Islet of Langerhans (tissue), 1 donor: ENCODE measurements at regions not wholly inside any gene's neighbourhood (a gene's known extent, or its start where the extent isn't known, plus 50 kb on each side); places are given as distances from the start of the nearest gene placed in this dataset.

Source experiments
- FAIRE-seq: peaks from one replicate; lab custom pipeline; 2011; peaks lifted over from hg19 to GRCh38; lab: Jason Lieb, UNC

DNA sequence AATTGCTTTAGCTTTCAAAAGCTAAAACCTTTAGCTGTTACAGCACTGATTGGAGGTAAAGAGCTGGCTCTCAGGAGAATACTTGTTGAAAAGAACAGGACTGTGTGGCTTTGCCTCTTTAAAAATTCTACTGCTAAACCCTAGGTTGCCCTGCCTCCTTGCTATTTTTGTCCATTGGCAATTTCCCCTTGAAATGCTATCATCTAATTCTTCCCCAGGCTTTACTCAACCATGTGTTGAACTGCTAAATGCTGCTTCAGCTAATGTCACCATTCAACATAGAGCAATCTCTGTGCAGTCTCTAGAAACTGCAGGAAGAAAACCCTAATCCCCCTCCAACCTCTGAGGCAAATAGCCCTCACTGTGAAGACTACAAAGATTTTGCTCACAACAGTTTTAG, 203.7 kb upstream of the ARX start:
- FAIRE-seq, result no peak

- no peak for FAIRE-seq
These were observed 197.8 kb upstream of the ARX start for GRCh38 chrX:25213611-25214010.

GRCh38 chrX:25207803-25208475, 192.2 kb upstream of the ARX start:
- no peak for FAIRE-seq

DNA sequence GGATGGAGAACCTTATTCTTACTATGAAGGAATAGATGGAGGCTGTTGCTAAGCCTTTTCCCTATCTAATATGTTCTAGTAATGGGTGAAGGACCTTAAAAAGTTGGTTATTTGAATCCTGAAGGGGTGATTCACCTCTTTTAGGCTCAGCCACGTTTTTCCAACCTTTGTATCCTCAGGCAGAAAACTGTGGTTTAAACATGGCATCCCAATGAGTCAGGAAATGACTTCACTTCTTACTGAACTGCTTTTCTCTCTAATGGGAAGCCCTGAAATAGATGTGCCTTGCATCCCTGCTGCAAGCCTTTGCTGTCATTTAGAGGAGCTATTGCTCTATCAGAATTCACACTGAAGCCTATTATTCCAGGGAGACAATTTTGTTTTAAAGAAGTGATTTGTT, 191.0 kb upstream of the ARX start:
- FAIRE-seq, result no peak

- FAIRE-seq, result no peak
These were observed 188.4 kb upstream of the ARX start for GRCh38 chrX:25204182-25204581.

DNA sequence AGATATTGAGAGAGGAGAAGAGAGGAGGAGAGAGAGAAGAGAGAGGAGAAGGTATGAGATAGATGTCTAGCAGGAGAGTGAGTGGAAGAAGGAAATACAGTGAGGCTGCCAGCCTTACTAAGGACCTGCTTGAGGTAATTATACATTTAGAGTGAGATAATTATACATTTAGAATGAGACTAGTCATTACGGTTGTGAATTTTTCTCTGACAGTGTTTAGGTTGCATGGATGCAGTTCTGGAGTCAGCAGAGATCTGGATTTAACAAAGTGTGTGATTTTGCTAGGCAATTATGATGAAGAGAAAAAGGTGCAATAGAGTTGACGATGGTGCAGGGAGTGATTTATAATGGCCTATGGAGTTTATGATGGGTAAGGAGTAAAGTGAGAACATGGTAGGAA, 187.1 kb upstream of the ARX start:
- FAIRE-seq, result no peak

- FAIRE-seq, result no peak
These were observed 183.1 kb upstream of the ARX start for GRCh38 chrX:25198891-25199290.

DNA sequence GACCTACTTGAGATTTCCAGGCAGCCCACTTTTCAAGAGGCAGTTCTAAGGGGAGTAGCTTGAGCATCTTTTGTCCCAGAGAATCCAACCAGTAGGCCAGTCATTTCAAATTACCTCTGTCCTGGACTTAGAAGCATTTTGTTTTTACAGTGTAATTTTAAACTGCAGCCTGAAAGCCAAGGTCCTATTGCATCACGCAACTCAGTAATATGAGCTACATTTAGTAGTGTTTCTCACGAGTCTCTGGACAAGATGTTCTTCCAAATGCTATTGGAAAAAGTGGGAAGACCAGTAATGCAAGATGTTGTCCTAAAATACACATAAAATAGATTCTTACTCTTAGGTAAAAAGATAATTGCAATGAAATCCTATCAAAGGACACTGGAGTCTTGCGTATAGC, 182.5 kb upstream of the ARX start:
- FAIRE-seq, result no peak

DNA sequence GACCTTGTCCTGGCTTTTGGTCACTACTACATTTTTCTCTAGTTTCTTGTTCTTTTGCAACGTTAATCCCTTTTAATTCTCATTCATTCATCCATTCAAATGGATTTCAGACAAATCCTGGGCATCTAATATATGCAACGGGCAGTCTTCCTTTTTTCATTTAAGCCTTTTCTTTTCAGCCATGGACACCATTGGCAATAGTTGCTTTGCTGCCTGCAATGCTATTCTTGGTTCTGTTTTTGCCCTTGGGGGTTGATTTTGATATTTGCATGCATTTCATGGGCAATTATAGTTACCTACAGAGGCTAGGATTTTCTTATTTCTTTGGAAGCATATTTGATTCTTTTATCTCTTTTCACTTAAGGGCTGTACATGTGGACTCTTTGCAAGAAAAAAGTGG, 180.5 kb upstream of the ARX start:
- no peak for FAIRE-seq

- FAIRE-seq, result no peak
These were observed 175.6 kb upstream of the ARX start for GRCh38 chrX:25191403-25191802.

GRCh38 chrX:25181775-25182174, 166.0 kb upstream of the ARX start:
- no peak for FAIRE-seq

- FAIRE-seq, result no peak
These were observed 164.5 kb upstream of the ARX start for GRCh38 chrX:25180242-25180641.

DNA sequence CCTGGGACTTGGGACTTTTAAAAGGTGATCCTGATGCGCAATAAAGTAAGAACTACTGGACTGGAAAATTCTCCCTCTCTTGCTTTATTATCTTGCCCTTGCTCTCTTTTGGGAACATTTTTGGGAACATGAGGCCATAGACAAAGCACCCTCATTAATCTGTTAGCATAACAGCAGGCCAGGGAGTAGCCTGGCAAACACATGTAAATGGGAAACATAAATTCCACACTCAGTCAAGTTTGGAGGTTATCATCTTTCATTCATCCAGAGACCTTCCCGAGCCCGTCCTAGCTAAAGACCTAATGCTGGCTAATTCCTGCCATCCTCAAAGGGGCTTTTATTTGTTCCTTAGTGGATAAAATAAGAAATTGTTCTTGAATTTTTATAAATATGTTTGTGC, 162.8 kb upstream of the ARX start:
- FAIRE-seq, result no peak

DNA sequence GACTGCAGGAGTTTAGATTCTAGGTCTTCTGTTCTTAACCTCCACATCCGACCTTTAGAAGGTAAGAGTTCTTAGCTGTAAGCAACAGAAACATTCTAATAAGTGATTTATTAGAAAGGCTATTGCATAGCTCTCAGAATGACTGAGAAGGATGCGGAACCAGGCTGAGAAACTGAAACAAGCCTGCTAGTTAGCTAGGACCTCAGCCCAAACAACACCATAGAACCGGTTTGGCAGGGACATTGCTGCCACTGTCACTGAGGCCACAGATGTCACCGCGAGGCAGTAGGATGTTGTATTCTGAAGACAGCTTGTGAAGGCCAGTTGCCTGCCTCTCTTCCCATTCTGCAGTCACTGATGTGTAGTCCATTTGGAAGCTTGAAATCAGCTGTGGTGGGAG, 160.0 kb upstream of the ARX start:
- FAIRE-seq, result no peak

DNA sequence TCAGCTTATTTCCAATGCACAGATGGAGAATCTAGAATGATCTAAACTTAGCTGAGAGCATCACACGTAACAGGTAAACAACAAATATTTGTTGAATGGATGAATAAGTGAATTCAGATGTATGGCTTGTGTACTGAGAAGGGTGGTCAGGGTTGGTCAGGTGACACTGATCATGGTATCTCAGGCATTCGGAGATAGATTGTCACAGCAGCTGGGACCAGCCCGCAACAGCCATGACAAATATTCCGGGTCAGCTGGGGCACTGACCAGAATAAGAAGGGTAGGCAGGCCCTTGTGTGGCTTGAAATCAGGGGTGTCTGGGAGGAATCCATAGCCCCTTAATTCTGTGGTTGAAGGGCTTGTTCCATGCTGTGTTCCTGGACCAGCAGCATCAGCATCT, 159.4 kb upstream of the ARX start:
- FAIRE-seq, result no peak

DNA sequence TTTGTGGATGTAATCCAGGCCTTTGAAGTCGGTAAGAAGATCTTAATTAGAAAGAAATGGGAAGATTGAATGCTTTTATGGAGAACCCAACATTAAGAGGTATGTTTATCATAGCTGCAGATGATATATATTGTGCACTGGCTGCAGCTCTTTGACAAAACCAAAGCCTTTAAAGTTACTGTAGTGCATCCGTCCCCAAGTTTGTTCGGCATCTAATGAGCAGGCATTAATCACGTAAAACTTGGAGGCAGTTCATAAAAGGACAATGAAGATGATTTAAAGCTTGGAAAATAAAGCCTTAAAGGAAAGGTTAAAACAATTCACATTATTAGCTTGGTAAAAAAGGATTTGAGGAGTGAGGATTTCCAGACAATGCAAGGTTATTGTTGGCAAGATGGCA, 150.8 kb upstream of the ARX start:
- no peak for FAIRE-seq

DNA sequence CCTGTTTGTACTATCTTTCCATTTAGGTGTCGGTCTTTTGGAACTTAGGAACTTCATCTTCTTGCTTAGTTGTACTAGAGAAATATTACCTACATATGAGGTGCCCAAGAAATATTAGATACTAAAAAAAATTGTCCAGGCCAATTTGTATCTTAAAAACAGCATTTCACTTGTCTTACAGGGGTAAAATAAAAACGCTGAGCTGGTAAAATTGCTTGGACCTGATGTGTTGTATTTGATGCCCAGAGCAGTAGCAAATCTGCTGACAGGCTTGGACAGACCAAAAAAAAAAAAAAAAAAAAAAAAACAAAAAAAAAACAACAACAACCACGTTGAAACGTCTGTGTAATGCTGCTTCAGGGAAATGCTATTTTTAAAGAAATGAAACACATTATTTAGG, 150.4 kb upstream of the ARX start:
- no peak for FAIRE-seq

- no peak for FAIRE-seq
These were observed 142.9 kb upstream of the ARX start for GRCh38 chrX:25158635-25159034.

DNA sequence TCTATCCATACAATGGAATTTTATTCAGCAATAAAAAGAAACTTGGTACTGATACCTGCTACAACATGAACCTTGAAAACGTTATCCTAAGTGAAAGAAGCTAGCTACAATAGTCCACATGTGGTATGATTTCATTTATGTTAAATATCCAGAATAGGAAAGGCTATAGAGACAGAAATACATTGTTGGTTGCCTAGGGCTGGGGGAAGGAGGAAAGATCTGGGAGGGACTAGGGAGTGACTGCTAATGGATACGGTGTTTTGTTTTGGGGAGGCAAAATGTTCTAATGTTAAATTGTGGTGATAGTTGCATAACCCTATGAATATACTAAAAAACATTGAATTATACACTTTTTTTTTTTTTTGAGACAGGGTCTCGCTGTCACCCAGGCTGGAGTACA, 141.1 kb upstream of the ARX start:
- FAIRE-seq, result no peak

- FAIRE-seq, result no peak
These were observed 140.6 kb upstream of the ARX start for GRCh38 chrX:25156323-25156722.

DNA sequence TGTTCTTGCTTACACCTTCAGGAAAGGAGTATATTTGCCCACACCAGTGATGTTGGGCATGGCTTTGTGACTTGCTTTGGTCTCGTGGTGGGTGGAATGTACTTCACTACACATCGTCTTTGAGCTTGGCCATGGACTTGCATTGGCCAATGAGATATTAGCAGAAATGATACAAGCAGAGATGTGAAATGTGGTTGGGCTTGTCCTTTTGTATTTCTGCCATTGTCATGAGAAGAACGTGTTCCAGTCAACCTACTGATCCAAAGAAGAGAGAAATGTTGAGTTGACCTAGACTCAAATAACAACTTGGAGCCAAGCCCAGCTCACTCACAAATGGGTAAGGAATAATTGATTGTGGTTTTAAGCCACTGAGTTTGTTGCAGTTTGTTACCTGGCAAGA, 138.4 kb upstream of the ARX start:
- no peak for FAIRE-seq

GRCh38 chrX:25151749-25152148, 136.0 kb upstream of the ARX start:
- FAIRE-seq, result no peak

- FAIRE-seq, result no peak
These were observed 128.5 kb upstream of the ARX start for GRCh38 chrX:25144043-25144940.

- FAIRE-seq, result no peak
These were observed 127.8 kb upstream of the ARX start for GRCh38 chrX:25143596-25143995.
